HG02610 (cell line): ENCODE measurements at regions not wholly inside any gene's neighbourhood (a gene's known extent, or its start where the extent isn't known, plus 50 kb on each side); places are given as distances from the start of the nearest gene placed in this dataset.

Experiments used
- ATAC-seq: cut with Tn5 transposase; IDR thresholded peaks from one replicate; pipeline ENCODE4 v1.9.1; 2021; ENCODE audit warnings: mild to moderate bottlenecking, moderate library complexity; ENCODE audit not compliant: unreplicated experiment

DNA sequence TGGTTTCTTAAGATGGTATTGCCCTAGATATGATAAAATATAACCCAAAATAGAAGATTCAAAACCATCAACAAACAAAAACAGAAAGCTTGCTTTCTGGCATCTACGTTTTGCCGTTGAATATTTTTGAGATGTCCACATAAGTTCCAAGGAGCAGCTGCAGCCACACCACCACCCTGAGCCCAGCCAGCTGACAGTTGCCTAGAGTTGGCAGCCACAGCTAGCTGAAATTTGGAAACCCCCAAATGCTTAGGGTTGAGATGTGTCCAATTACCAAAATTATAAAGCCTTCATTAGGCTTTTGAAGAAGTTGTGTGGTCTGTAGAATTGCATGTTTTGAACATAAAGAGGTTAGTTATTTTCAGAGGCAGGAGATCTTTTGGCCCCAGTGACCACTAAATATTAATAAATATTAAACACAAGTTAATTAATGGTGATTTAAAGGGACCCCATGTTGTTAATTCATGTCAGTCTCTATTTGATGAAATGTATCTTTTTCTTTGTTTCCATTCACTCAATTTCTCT, 118.1 kb upstream of the DTNA start:
- ATAC-seq, result no peak

DNA sequence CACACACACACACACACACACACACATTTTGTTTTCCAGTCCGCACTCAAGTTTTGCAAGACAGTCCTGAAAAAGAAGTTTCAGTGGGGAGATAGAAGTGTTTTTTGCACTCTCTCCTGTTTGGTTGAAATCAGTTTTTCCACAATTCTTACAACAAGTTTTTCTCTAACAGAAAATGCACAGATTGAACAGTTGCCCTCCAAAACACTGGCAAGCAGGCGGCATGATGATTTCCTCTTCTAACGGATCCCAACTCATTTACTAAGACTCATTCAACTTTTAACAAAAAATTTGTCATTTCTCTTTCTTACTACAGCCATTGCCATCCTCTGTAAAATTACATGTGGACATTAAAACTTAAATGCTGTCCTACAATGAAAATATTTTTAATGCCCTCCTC, 117.6 kb upstream of the DTNA start:
- no peak for ATAC-seq

DNA sequence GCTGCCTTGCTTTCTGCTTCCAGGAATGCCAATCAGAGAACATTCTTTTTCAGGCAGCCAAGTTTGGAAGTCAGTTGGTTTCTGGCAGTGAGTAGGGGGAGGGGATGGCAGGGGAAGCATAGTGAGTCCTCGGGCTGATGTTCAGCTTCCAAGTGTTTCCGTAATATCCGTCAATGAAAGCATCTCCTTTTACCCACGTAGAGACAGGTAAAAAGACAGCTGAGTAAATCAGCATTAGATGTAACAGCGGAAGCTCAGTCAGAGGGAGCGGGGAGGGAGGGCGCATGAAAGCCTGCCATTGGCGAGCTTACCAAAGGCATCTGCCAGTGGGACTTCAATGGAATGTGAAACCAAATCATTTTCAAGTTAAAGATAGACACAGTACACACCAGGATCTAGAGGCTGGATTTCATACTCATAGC, 117.1 kb upstream of the DTNA start:
- no peak for ATAC-seq

DNA sequence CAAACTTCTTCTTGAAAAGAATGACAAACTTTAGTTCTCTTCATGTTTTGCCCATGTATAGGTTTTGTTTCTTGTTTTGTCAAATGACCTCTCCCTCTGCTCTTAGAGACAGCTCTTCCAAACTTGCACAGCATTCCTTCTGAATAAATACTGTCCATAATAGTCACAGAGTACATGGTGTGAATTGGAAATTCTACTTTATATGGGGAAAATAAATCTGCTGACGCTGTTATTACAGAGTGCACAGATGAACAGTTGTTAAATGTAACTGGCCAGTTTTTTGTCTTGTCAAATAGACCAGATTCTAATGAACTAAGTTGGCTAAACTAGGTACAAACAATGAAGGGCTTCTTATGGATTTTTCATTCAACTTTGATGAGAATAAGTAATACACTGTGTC, 115.8 kb upstream of the DTNA start:
- no peak for ATAC-seq

DNA sequence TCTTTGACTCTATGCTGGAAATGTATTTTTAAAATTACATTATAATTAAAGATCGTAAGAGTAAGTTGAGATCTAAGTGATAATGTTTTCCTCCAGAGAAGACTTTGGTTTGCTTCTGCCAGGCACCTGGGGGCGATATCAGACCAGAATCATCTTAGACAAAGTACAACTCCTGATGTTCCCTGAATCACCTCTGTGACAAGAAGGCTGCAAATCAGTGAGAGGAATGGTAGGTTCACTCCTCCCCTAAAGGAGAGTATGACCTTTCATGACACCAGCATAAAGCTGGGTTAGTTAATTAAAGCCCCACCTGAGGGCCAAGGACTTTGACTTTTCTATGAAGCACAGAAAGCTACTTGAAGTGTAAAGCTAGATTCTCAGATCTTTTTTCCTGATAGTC, 114.4 kb upstream of the DTNA start:
- ATAC-seq, result no peak

DNA sequence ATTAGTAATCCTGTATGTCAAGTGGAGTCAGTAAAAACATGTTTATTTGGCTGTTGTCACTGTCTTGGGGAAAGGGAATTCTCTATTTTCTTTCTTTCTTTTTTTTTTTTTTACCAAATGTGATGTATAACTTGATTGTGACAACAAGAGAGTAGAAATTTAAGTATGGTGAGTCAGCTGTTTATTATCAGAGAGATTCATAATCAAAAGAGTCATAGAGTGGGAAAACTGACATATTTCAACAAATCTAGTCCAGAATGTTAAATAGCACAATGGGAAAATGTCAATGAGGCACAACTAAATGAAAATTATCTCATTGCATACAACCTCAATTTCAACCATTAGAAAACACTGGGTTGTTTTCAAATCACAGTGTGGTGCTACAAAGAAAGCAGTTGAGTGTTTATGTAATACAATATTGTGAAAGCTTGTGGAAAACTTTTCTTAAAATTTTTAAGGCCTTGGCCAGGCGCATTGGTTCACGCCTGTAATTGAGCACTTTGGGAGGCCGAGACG, 111.9 kb upstream of the DTNA start:
- no peak for ATAC-seq

DNA sequence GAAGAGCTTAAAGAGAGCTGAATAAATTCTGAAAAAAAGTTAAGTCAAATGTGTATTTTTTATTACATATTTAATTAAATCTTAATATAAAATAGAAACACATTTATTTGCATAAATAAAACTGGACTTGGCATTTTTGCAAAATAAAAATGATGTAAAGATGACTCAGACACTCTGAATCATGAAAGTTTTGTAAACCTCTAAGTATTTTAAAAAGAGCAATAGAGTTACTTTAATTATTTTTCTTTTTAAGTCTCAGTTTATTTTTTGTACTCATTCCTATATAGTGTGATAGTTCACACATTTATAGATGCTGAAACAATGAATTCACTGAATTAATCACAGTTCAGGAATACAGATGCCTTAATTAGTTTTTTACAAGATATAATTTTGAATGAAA, 109.9 kb upstream of the DTNA start:
- no peak for ATAC-seq

DNA sequence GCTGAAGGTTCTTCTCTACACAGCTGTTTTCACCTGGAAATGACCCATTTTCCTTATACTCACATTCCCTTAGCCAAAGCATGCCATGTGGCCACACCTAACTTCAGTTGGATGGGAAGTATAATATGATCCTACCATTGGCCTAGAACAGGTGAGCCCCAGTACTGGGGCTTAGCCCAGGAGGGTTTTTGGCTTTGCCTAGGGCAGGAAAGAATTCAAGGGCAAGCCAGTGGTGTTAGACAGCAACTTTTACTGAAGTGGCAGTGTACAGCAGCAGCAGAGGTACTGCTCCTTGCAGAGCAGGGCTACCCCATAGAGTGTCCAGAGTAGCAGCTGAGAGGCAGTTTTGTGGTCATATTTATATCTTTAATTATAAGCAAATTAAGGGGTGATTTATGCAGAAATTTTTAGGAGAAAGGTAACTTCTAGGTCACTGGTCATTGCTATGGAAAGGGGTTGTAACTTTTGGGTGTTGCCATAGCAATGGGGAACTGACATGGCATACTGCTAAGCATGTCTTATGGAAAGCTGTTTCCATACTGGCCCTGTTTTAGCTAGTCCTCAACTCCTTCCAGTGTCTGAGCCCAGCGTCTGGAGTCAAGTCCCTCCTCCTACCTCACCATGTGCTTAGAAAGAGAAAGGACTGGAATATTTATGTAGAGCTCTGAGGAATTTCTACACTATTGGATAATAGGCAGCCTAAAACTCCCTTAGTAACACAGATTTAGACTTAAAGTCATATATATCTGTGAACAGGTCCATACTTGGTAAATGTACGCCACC, 109.0 kb upstream of the DTNA start:
- no peak for ATAC-seq

DNA sequence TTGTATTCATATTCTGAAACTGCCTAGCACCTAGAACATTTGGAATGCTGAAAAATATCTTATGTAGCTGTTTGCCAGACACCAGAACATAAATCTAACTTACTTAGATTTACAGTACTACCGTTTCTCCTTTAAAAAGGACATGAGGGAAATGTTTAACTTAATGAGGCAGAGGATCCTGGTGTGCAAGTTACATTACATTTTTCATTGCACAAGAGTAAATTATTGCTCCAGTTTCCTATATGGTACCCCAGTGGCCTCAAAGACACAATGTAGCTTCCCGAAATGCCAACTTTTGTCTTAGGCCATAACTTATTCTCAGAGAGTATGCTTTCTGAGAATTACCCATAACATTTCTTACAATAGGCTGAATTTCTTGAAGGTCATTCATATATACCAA, 105.5 kb upstream of the DTNA start:
- no peak for ATAC-seq

DNA sequence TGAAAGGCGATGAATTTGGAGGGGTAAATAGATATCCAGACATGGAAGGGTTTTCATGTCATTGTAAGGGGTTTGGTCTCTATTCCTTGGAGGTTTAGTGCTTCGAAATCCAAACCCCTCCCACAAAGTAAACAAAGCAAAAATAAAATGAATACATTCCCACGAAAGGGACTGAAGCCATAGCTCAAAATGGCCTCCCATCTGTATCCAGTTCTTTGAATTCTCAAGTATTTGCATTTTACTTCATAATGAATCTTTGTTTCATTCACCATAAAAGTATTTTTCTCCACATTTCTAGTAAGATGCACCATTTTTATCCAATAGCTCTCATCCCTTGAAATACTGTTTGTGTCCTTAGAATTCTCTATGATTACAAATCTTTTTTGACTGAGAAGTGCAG, 103.2 kb upstream of the DTNA start:
- no peak for ATAC-seq

DNA sequence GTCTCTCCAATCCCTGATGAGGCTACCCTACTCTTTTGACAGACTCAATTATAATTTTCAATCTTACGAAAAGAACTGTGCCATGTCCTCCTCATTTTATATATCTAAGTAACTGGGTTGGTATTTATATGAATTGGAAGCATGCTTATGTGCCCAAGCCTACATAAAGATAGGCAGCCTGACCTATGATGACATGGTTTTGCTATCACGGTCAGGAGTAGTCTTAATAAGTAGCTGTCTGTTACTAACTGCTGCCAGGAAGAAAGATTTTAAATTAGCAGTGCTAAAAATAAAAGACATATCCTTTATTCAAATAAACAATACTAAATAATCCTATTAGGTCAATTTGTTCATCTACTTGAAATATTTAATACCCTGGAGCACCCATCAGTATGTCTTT, 102.0 kb upstream of the DTNA start:
- ATAC-seq, result no peak

DNA sequence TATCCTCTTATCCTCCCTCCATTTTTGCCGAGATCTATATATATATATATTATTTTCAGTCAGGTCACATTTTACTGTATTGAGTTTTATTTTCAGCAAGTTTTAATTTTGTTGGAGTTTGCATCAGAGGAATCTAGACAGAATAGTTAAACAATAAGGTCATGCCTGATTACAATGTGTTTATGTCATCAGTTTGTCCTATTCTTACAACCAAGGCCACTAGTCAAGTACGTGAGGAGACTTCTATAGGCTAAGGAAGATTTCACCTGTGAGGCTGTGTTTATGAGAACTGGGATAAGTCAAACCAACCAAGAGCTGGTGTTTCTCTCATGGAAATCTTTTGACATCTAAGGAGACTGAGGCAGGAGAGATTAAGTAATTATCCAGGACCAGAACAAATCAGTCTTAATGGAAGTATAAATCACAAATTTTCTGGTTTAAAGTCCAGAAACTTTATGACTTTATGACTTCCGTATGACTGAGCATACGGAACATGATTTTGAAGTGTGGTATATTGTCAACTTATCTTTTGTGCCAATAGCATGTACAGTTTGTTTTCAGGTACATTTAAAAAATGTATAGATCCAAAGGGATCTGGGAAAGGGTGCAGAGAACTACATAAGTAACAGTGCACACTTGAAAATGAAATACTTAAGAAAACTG, 100.0 kb upstream of the DTNA start:
- no peak for ATAC-seq

DNA sequence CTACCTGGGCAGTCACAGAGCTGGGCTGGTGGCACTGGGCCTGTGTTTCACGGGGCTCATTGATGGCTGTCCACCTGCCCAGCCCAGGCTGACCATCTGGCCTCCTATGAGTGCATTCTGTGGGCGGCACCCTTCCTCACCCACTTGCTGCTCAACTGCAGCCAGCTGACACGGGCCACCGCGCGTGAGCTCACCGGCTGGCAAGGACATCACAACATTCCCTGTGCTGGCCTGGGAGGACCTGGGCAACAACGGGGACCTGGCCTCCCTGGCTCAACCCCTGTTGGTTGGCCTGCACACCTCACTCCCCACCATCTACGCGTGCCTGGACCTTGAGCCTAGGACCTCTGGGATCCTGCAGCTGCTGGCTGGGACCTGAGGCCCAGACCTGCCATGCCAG, 98.2 kb upstream of the DTNA start:
- no peak for ATAC-seq

DNA sequence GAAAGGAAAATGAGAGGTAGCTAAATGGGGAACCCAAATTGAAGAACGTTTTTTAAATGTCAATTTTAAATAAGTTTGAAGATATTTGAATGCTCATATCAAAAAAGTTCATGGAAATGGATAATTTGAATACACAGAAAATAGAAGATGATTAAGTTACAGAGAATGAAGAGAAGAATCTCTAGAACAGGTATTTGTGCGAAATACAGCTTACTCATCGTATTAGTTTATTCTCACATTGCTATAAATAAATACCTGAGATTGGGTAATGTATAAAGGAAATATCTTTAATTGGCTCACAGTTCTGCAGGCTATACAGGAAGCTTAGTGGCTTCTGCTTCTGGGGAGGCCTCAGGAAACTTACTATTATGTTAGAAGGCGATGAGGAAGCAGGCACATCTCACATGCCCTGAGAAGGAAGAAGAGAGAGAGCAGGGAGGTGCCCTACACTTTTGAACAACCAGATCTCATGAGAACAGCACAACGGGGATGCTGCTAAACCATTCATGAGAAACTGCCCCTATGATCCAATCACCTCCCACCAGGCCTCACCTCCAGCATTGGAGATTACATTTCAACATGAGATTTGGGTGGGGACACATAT, 89.7 kb upstream of the DTNA start:
- no peak for ATAC-seq

DNA sequence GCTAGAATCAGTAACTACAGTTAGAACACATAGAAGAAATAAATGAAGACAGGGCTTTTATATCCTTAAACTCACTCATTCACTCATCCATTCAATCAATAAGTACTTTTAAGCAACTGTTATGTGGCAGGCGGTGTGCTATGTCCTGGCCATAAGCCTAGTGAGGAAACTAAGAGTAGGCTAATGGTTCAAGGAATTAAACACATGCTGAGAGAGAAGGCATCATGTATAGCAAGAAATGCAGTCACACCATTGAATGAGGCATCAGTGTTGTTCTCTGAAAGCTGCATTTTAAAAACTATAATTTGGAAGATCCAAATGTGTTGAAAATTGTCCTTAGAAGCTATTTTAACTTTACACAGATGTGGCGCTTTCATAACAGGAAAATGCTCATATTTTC, 86.5 kb upstream of the DTNA start:
- ATAC-seq, result no peak

DNA sequence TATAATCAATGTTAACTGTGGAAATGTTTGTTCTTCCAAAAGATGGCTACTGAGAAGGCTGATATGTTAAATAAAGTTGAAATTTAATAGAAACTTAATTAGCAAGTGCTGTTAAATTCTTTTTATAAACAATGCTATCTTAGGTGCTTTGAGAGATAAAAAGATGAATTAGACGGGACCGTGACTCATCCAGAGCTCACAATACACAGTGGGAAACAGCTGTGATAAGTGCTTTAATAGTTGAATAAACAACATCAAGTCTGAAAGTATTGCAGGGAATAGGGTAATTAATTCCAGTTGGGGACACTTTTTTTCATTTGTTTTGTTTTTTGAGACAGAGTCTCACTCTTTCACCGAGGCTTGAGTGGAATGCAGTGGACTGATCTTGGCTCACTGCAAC, 85.5 kb upstream of the DTNA start:
- ATAC-seq, result no peak

DNA sequence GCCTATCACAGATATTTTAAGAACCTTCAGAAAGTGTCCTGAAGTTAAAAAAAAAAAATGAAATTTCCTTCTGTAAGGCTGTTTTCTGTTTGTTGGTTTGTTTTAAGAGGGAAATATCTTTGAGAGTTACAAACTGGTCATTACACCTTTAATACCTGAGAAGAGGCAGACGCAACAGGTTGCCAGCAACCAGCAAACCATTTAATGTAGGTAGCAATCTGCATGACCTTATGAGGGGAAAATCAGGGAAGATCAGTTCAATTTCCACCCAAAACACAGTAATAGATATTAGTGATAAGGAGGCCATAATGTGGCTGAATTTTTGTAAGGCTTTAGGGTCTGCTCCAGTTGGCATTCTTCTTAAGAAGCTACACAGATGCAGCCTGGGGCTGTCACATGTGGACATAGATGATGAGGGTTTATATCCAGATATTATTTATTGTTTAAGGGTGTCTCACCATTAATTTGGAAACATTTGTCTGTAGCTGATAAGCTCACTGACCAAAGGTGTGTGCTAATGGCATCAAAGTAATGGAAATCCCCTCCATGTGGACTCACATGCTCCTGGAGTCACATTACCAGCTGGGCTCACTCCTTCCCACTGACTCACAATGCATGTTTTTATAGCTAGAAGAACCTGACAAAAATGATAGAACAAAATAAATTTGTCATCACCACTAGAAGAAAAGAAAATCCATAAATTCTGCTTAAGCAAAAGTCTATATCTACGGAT, 83.5 kb upstream of the DTNA start:
- no peak for ATAC-seq

DNA sequence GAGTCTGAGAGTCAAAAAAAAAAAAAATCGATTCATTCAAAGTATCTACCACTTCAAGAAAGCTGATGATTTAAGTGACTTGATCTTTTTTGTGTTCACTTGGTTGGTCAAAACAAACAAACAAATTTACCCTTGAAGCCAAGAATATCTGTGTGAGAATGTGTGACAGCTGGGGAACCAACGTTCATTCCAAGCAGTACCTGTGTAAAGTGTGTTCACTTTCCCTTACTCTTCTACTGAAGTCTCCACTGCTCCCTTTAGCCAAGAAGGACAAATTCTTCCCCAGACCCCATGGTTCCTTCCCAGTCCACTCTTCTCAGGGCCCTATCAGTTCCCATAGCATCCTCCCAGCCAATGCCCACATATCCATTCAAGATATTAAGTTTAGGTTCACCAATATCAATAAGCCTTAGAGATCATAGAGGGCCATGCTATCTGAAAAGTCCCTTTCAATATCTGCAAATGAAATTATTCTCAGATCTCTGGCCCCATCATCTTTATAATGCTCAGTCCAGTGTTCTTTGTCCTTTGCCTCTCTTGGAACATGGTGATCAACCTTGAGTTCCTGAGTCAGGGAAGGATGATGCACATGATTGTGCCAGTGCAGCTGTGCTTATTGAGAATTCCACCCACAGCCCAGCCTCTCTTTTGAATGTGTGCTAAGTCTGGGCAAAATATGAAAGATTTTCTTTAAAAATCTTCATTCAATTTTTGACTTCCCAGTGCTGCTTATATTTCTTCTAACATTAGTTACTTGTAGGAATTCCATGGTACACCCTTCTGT, 82.8 kb upstream of the DTNA start:
- ATAC-seq, result no peak

DNA sequence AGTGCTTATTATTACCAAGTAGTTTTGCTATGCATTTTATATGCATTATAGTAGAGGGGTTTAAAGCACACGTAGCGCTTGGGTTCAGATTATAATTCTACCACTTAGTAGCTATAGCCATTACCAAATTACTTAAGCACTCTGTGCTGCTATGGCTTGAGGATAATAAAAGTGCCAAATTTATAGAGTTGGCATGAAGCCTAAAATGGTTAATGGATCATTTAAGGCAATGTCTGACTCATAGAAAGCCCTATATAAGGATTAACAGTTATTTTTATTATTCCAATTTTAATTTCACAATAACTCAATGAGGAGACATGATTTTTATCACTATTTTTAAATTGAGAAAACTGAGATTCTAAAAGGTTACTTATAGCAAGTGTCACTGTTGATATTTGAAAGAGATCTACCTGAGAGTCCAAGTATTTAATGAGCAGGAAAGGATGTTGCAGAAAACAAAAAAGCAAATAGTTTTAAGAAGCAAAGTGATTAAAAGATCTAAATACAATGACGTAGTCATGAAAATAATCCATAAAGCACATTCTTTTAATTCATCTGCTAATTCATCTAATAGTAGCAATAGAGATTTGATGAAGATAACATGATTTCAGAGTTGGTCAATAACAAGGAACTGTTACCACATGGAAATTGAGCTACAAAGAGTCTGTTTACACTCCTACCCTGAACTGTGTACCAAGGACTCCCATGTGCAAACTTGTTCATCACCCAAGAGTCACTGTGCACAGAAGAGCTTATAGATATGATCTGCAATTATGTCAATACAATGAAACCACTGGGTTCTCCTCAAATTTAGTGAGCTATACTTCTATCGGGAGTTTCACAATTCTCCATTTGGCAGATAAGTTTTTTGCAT, 78.8 kb upstream of the DTNA start:
- no peak for ATAC-seq
